Dermis microvascular lymphatic vessel endothelial cell (primary cell): ENCODE measurements at regions not wholly inside any gene's neighbourhood (a gene's known extent, or its start where the extent isn't known, plus 50 kb on each side); places are given as distances from the start of the nearest gene placed in this dataset.
"Not testable (repeated sequence)": the region's sequence is repeated elsewhere in the genome, so short reads cannot be mapped to it uniquely, and the experiment has no call there.

Experiments
- DNase-seq, 2 donors: peaks; one replicate each; pipeline versions ENCODE4 v3.0.0 to v3.0.0-alpha.2; 2010; ENCODE audit warnings: low read depth in 2 of 2

- no peak for DNase-seq
Observed at GRCh38 chrX:15116900-15117299, 153.0 kb downstream of the ASB9 start.

GRCh38 chrX:15114743-15115566, 154.9 kb downstream of the ASB9 start:
- DNase-seq, result no peak

GRCh38 chrX:15107367-15107988, 162.4 kb downstream of the ASB9 start:
- no peak for DNase-seq

- DNase-seq, result no peak
Observed at GRCh38 chrX:15098505-15098904, 171.4 kb downstream of the ASB9 start.

- DNase-seq, result no peak
Observed at GRCh38 chrX:15087747-15088146, 182.1 kb downstream of the ASB9 start.

- DNase-seq, result peak in 1 of 2 donors; percentile 2
Observed at GRCh38 chrX:15073313-15073712, 196.6 kb downstream of the ASB9 start.

- DNase-seq, result no peak
Observed at GRCh38 chrX:15072880-15073279, 197.0 kb downstream of the ASB9 start.

- DNase-seq, result no peak
Observed at GRCh38 chrX:15072259-15072658, 197.6 kb downstream of the ASB9 start.

- no peak for DNase-seq
Observed at GRCh38 chrX:15059474-15059873, 186.3 kb downstream of the MOSPD2 start.

- DNase-seq, result no peak
Observed at GRCh38 chrX:15056044-15056443, 182.8 kb downstream of the MOSPD2 start.

GRCh38 chrX:15055146-15055930, 182.1 kb downstream of the MOSPD2 start:
- DNase-seq, result no peak

- no peak for DNase-seq
Observed at GRCh38 chrX:15050395-15050794, 177.2 kb downstream of the MOSPD2 start.

- no peak for DNase-seq
Observed at GRCh38 chrX:15043538-15043937, 170.3 kb downstream of the MOSPD2 start.

- DNase-seq, result no peak
Observed at GRCh38 chrX:15033917-15034316, 160.7 kb downstream of the MOSPD2 start.

GRCh38 chrX:15017491-15017890, 144.3 kb downstream of the MOSPD2 start:
- DNase-seq, result no peak

GRCh38 chrX:15016051-15016450, 142.8 kb downstream of the MOSPD2 start:
- no peak for DNase-seq

GRCh38 chrX:15014281-15014680, 141.1 kb downstream of the MOSPD2 start:
- DNase-seq, result no peak

- DNase-seq, result no peak
Observed at GRCh38 chrX:15013461-15013860, 140.2 kb downstream of the MOSPD2 start.

GRCh38 chrX:14997271-14997670, 124.0 kb downstream of the MOSPD2 start:
- no peak for DNase-seq

GRCh38 chrX:14984425-14984824, 111.2 kb downstream of the MOSPD2 start:
- not testable (repeated sequence) for DNase-seq
